Endothelial cell of umbilical vein (primary cell): ENCODE measurements at regions not wholly inside any gene's neighbourhood (a gene's known extent, or its start where the extent isn't known, plus 50 kb on each side); places are given as distances from the start of the nearest gene placed in this dataset.

Experiments used
- CTCF ChIP-seq, 2 donors: IDR thresholded peaks; 1 replicate in 1 of 2; 2 replicates in 1 of 2; pipeline ENCODE4 v1.5.1; 2011; ENCODE audit warnings: low read length in 2 of 2, mild to moderate bottlenecking in 2 of 2, moderate library complexity in 2 of 2, control low read depth in 1 of 2, inconsistent platforms in 1 of 2, low read depth in 1 of 2; ENCODE audit not compliant: insufficient read depth in 1 of 2; ENCODE audit errors: extremely low read depth in 1 of 2
- EZH2 ChIP-seq: IDR thresholded peaks from 2 replicates; pipeline ENCODE4 v1.6.1; 2012; ENCODE audit warnings: borderline replicate concordance, low read depth, mild to moderate bottlenecking, moderate library complexity, low read length, inconsistent platforms; ENCODE audit not compliant: severe bottlenecking
- MAX ChIP-seq: IDR thresholded peaks from 2 replicates; pipeline ENCODE4 v1.6.1; 2011; ENCODE audit not compliant: insufficient read depth, insufficient read length
- MYC ChIP-seq: IDR thresholded peaks from one replicate; pipeline ENCODE4 v1.6.1; 2011; ENCODE audit warnings: mild to moderate bottlenecking, low read depth, low read length
- POLR2A ChIP-seq: IDR thresholded peaks from 2 replicates; pipeline ENCODE4 v1.6.1; 2012; ENCODE audit warnings: low read depth, mild to moderate bottlenecking, control low read depth, low read length
- POLR2AphosphoS5 ChIP-seq: IDR thresholded peaks from 2 replicates; pipeline ENCODE4 v1.6.1; 2012; ENCODE audit warnings: low read depth, mild to moderate bottlenecking, control low read depth, low read length, moderate library complexity; ENCODE audit not compliant: insufficient read depth

GRCh38 chr2:21396252-21396651 is 272.5 kb downstream of the TDRD15 start:
- no peak for TF ChIP-seq CTCF (IDR thresholded peaks at IDR 0.05; ENCODE audit: extremely low read depth in 1 of 2, insufficient read depth in 1 of 2, low read depth in 1 of 2, low read length in 2 of 2)
- no peak for TF ChIP-seq MAX
- TF ChIP-seq POLR2A, result no peak
- TF ChIP-seq MYC, result no peak
- no peak for TF ChIP-seq EZH2
- no peak for TF ChIP-seq POLR2AphosphoS5
